ENCODE measurements at regions not wholly inside any gene's neighbourhood (a gene's known extent, or its start where the extent isn't known, plus 50 kb on each side); places are given as distances from the start of the nearest gene placed in this dataset.
A peak's percentile ranks its signal among the peaks of the same experiment; 100 is the strongest.

DNA sequence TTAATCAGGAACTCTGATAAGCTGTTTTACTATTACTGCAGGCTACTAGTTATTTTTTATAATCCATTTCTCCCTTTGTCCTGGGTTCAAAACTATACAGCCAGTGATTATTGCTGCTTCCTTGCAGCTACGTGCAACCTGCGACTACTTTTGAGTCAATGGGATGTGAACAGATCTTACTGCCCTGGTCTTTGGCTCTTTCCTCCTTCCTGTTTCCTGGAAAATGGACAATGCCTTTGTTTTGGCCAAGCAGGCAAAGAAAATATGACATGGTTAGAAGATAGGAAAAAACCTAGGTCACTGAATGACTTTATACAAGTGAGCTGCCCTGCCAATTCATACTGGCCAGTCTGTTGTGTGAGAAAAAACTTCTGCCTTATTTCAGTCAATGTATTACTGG, 201.2 kb upstream of the KLF12 start:
- Mint-ChIP-seq H3K4me3 (no peak overlapping the region), H3K4me1 (no peaks in the 10 kb centered on the region), H3K9me3 (peaks cover 2% of the 10 kb centered on the region), H3K27me3 (ENCODE audit: low read depth) (peaks cover under 1% of the 10 kb centered on the region), H3K36me3 (no peaks in the 10 kb centered on the region), H3K27ac (no peak overlapping the region)
- DNase-seq (ENCODE audit: low spot score in 2 of 2, unreplicated experiment in 2 of 2) = no peak
- TF ChIP-seq, protein P1, sequence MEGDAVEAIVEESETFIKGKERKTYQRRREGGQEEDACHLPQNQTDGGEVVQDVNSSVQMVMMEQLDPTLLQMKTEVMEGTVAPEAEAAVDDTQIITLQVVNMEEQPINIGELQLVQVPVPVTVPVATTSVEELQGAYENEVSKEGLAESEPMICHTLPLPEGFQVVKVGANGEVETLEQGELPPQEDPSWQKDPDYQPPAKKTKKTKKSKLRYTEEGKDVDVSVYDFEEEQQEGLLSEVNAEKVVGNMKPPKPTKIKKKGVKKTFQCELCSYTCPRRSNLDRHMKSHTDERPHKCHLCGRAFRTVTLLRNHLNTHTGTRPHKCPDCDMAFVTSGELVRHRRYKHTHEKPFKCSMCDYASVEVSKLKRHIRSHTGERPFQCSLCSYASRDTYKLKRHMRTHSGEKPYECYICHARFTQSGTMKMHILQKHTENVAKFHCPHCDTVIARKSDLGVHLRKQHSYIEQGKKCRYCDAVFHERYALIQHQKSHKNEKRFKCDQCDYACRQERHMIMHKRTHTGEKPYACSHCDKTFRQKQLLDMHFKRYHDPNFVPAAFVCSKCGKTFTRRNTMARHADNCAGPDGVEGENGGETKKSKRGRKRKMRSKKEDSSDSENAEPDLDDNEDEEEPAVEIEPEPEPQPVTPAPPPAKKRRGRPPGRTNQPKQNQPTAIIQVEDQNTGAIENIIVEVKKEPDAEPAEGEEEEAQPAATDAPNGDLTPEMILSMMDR (IDR thresholded peaks at IDR 0.05; ENCODE audit: unreplicated experiment) = no peak

DNA sequence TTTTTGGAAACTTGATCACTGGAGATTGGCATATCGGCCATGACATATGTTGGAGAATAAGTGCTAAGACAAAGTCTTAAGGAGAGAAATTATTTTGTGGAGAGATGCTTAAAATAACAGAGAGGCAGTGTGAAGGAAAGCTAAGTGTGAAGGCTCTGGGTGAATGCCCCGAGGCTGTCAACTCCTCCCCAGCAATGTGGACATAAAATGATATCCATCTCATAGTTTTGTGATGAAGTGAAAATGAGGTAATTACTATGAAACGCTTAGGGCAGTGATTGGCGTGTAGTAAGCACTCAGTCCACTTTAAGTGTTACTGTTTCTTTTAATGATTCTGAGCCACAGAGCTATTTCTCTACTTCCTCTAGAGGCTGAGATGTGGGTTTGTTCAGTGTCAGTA, 195.8 kb upstream of the KLF12 start:
- TF ChIP-seq, protein P1 (IDR thresholded peaks at IDR 0.05; ENCODE audit: unreplicated experiment) = no peak
- H3K27me3 Mint-ChIP-seq (ENCODE audit: low read depth) = no peaks in the 10 kb centered on the region
- no peaks in the 10 kb centered on the region for H3K36me3 Mint-ChIP-seq
- peaks cover 10% of the 10 kb centered on the region for H3K4me1 Mint-ChIP-seq
- no peaks in the 10 kb centered on the region for H3K9me3 Mint-ChIP-seq
- DNase-seq (ENCODE audit: low spot score in 2 of 2, unreplicated experiment in 2 of 2) = no peak
- no peak overlapping the region for H3K4me3 Mint-ChIP-seq
- no peak overlapping the region for H3K27ac Mint-ChIP-seq

DNA sequence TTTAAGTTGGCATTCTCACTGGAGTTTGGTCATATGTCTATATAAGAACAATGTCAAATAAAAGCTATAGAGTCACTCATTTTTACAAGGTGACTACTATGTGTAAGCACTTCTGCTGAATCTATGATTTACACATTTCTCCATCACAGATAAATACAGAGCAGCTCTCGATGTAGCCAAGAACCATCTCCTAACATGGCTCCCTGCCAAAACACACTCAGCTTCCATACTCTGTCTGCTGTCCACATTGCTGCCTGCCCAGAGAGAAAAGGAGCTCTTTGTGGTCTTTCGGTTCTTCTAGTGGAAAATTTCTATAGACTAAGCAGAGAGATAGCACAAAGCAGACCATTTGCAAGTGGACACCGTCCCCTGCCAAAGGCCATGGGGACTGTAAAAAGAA, 190.9 kb upstream of the KLF12 start:
- H3K27me3 Mint-ChIP-seq (ENCODE audit: low read depth) = no peaks in the 10 kb centered on the region
- DNase-seq (ENCODE audit: low spot score in 2 of 2, unreplicated experiment in 2 of 2) = peak in 1 of 2 experiments; percentile 61
- peak overlapping the region; percentile 13 for H3K27ac Mint-ChIP-seq
- TF ChIP-seq, protein P1 (IDR thresholded peaks at IDR 0.05; ENCODE audit: unreplicated experiment) = no peak
- no peaks in the 10 kb centered on the region for H3K36me3 Mint-ChIP-seq
- no peaks in the 10 kb centered on the region for H3K9me3 Mint-ChIP-seq
- peak overlapping the region; percentile 2 for H3K4me3 Mint-ChIP-seq
- H3K4me1 Mint-ChIP-seq = peaks cover 13% of the 10 kb centered on the region

DNA sequence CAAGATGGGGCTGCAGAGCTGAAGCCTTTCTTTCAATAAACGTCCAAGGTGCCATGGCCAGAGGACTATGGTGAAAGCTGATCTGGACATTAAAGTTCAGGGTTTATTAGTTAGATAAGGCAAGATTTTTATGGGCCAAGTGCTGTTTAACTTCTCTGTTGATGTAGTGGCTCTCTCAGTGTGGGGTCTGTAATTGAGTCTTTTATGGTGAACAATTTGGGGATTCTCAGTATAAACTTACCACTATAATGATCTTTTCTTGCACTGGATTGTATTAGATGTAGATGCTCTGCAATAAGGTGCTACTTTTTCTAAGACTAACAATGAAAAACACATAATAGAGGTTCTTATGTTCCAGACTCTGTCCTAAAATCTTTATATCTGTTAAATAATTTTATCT, 190.1 kb upstream of the KLF12 start:
- no peaks in the 10 kb centered on the region for H3K36me3 Mint-ChIP-seq
- no peak overlapping the region for H3K27ac Mint-ChIP-seq
- no peak for DNase-seq (ENCODE audit: low spot score in 2 of 2, unreplicated experiment in 2 of 2)
- no peaks in the 10 kb centered on the region for H3K9me3 Mint-ChIP-seq
- peaks cover 13% of the 10 kb centered on the region for H3K4me1 Mint-ChIP-seq
- TF ChIP-seq, protein P1 (IDR thresholded peaks at IDR 0.05; ENCODE audit: unreplicated experiment) = no peak
- no peak overlapping the region for H3K4me3 Mint-ChIP-seq
- H3K27me3 Mint-ChIP-seq (ENCODE audit: low read depth) = peaks cover 2% of the 10 kb centered on the region

DNA sequence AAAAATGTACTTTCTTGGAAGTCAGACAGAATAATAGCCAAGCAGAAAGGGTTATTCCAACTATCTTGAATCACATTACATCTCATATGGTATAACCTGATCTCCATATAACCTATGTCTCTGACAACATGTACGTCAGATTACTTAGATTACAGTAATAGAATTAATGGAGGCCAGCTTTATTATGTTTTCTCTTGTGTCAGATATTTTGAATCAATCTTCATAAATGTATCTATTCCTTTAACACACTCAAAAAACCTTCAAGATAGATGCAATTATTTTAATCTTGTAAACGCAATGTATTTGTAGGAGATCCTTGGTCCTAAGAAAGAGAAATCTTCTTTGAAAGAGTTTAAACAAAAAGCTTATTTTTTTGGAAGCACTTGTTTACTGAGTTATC, 188.4 kb upstream of the KLF12 start:
- no peak for DNase-seq (ENCODE audit: low spot score in 2 of 2, unreplicated experiment in 2 of 2)
- H3K36me3 Mint-ChIP-seq = no peaks in the 10 kb centered on the region
- H3K9me3 Mint-ChIP-seq = no peaks in the 10 kb centered on the region
- peaks cover 13% of the 10 kb centered on the region for H3K4me1 Mint-ChIP-seq
- H3K27ac Mint-ChIP-seq = no peak overlapping the region
- peaks cover 15% of the 10 kb centered on the region for H3K27me3 Mint-ChIP-seq (ENCODE audit: low read depth)
- TF ChIP-seq, protein P1 (IDR thresholded peaks at IDR 0.05; ENCODE audit: unreplicated experiment) = no peak
- no peak overlapping the region for H3K4me3 Mint-ChIP-seq

DNA sequence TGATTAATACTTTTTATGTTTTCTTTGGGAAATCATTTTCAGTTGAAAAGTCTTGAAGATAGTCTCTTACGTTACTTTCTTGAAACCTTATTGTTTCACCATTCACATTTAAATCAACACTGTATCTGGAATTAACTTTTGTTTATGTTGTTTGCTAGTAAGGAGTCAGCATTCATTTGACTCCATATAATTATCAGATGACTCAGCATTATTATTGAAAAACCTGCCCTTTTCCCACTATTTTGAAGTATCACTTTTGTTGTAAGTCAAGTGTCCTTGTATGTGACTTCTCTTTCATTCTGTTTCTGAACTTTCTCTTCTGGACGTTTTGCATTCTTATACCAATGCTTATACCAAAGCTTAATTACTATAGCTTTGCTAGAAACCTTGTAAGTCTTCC, 186.1 kb upstream of the KLF12 start:
- Mint-ChIP-seq H3K9me3 (no peaks in the 10 kb centered on the region), H3K4me1 (peaks cover 12% of the 10 kb centered on the region), H3K27ac (no peak overlapping the region), H3K4me3 (no peak overlapping the region), H3K36me3 (no peaks in the 10 kb centered on the region), H3K27me3 (ENCODE audit: low read depth) (peaks cover 15% of the 10 kb centered on the region)
- TF ChIP-seq, protein P1 (IDR thresholded peaks at IDR 0.05; ENCODE audit: unreplicated experiment) = no peak
- no peak for DNase-seq (ENCODE audit: low spot score in 2 of 2, unreplicated experiment in 2 of 2)
